H1 (cell line): ENCODE measurements at regions not wholly inside any gene's neighbourhood (a gene's known extent, or its start where the extent isn't known, plus 50 kb on each side); places are given as distances from the start of the nearest gene placed in this dataset.

Source experiments
- CTCF ChIA-PET: fragments of 300-600 bp; sonication (Branson Sonifier 250); formaldehyde crosslinking; loops from one replicate; lab custom pipeline; 2021; ENCODE audit not compliant: partially characterized antibody; lab: Charles Lee
- POLR2A ChIA-PET: fragments of 300-600 bp; sonication (Branson Sonifier 250); formaldehyde crosslinking; loops from one replicate; lab custom pipeline; 2021; ENCODE audit warnings: inconsistent platforms; ENCODE audit not compliant: partially characterized antibody; lab: Charles Lee
- DNase-seq, 2 experiments: peaks; one replicate each; pipeline versions ENCODE4 v3.0.0 to v3.0.0-alpha.2; 2010 to 2022; ENCODE audit warnings: low spot score in 2 of 2, low read depth in 1 of 2, mixed read lengths in 1 of 2
- FAIRE-seq: peaks from 2 replicates; lab custom pipeline; 2011; peaks lifted over from hg19 to GRCh38; lab: Jason Lieb, UNC
- H2AFZ ChIP-seq: 2 replicates; pipeline ENCODE4 v1.8.1; 2012; ENCODE audit warnings: low read length, inconsistent platforms
- H2AK5ac ChIP-seq: 2 replicates; pipeline ENCODE4 v1.6.1; 2013; ENCODE audit warnings: low read depth, low read length
- H2BK120ac ChIP-seq: replicated peaks from 2 replicates; pipeline ENCODE3; 2013; ENCODE audit warnings: low read depth, low read length, inconsistent platforms
- H2BK12ac ChIP-seq: 2 replicates; pipeline ENCODE4 v1.6.1; 2013; ENCODE audit warnings: low read depth, low read length
- H2BK15ac ChIP-seq: 2 replicates; pipeline ENCODE4 v1.6.1; 2013; ENCODE audit warnings: low read length
- H2BK20ac ChIP-seq: 2 replicates; pipeline ENCODE4 v1.6.1; 2013; ENCODE audit warnings: low read length
- H2BK5ac ChIP-seq: 2 replicates; pipeline ENCODE4 v1.6.1; 2013; ENCODE audit warnings: low read depth, low read length
- H3K14ac ChIP-seq: 2 replicates; pipeline ENCODE4 v1.6.1; 2013; ENCODE audit warnings: inconsistent platforms; ENCODE audit not compliant: insufficient read length
- H3K18ac ChIP-seq: 2 replicates; pipeline ENCODE4 v1.6.1; 2013; ENCODE audit warnings: low read length; ENCODE audit errors: extremely low read depth
- H3K23ac ChIP-seq: 2 replicates; pipeline ENCODE4 v1.6.1; 2013; ENCODE audit warnings: inconsistent platforms; ENCODE audit not compliant: insufficient read length
- H3K23me2 ChIP-seq: 2 replicates; pipeline ENCODE4 v1.6.1; 2013; ENCODE audit warnings: low read depth, low read length
- H3K27ac ChIP-seq: 2 replicates; pipeline ENCODE4 v1.6.1; 2011; ENCODE audit warnings: low read depth, low read length, inconsistent platforms
- H3K27me3 ChIP-seq, 4 experiments: replicated peaks in 1 of 4; 1 replicate in 1 of 4; 2 replicates in 3 of 4; pipeline versions ENCODE4 v1.6.1 to v1.8.1; 2011 to 2013; ENCODE audit warnings: low read length in 3 of 4, mild to moderate bottlenecking in 3 of 4, inconsistent platforms in 2 of 4, mixed read lengths in 2 of 4, moderate library complexity in 1 of 4; ENCODE audit not compliant: control insufficient read depth in 3 of 4, insufficient read depth in 3 of 4; ENCODE audit errors: extremely low read depth in 1 of 4
- H3K36me3 ChIP-seq, 4 experiments: 2 replicates each; pipeline versions ENCODE4 v1.6.1 to v1.8.1; 2011 to 2013; ENCODE audit warnings: mild to moderate bottlenecking in 4 of 4, low read length in 3 of 4, moderate library complexity in 2 of 4, control low read depth in 1 of 4, inconsistent platforms in 1 of 4; ENCODE audit not compliant: insufficient read depth in 4 of 4, control insufficient read depth in 2 of 4
- H3K4ac ChIP-seq: replicated peaks from 2 replicates; pipeline ENCODE3; 2013; ENCODE audit warnings: low read length, low read depth, mixed read lengths, inconsistent platforms; ENCODE audit not compliant: insufficient read length
- H3K4me1 ChIP-seq, 4 experiments: replicated peaks in 1 of 4; 1 replicate in 1 of 4; 2 replicates in 3 of 4; pipeline versions ENCODE4 v1.6.1 to v1.8.1; 2011 to 2013; ENCODE audit warnings: low read length in 3 of 4, inconsistent platforms in 2 of 4, mixed read lengths in 1 of 4; ENCODE audit not compliant: insufficient read depth in 4 of 4, control insufficient read depth in 3 of 4
- H3K4me2 ChIP-seq, 2 experiments: 2 replicates each; pipeline versions ENCODE4 v1.6.1 to v1.8.1; 2011 to 2013; ENCODE audit warnings: low read depth in 2 of 2, low read length in 2 of 2, control low read depth in 1 of 2, inconsistent platforms in 1 of 2, mild to moderate bottlenecking in 1 of 2; ENCODE audit not compliant: insufficient read depth in 1 of 2
- H3K4me3 ChIP-seq, 4 experiments: fragments of 200-600, 300-600 bp in 1 of 4; sonication (generic), shearing (Covaris generic), sonication (Bioruptor Twin) in 1 of 4; 2 replicates each; pipeline versions ENCODE4 v1.5.1 to v1.8.1; 2011 to 2016; ENCODE audit warnings: low read length in 4 of 4, low read depth in 3 of 4, control low read depth in 2 of 4, inconsistent platforms in 2 of 4, mild to moderate bottlenecking in 2 of 4, mixed read lengths in 1 of 4, moderate library complexity in 1 of 4; ENCODE audit not compliant: insufficient read depth in 2 of 4; ENCODE audit errors: extremely low read depth in 1 of 4
- H3K56ac ChIP-seq: replicated peaks from 2 replicates; pipeline ENCODE3; 2013; ENCODE audit warnings: low read depth, mild to moderate bottlenecking, mixed read lengths, low read length, inconsistent platforms; ENCODE audit not compliant: insufficient read length
- H3K79me1 ChIP-seq: 2 replicates; pipeline ENCODE4 v1.6.1; 2013; ENCODE audit warnings: low read depth, low read length, control low read depth
- H3K79me2 ChIP-seq, 2 experiments: 2 replicates each; pipeline versions ENCODE4 v1.6.1 to v1.8.1; 2012 to 2013; ENCODE audit warnings: low read length in 2 of 2, mild to moderate bottlenecking in 2 of 2, inconsistent platforms in 1 of 2; ENCODE audit not compliant: insufficient read depth in 2 of 2, control insufficient read depth in 1 of 2
- H3K9ac ChIP-seq, 4 experiments: replicated peaks in 1 of 4; 1 replicate in 1 of 4; 2 replicates in 3 of 4; pipeline versions ENCODE4 v1.6.1 to v1.8.1; 2011 to 2013; ENCODE audit warnings: low read depth in 3 of 4, low read length in 3 of 4, control low read depth in 2 of 4, mild to moderate bottlenecking in 2 of 4, moderate library complexity in 2 of 4, inconsistent platforms in 1 of 4; ENCODE audit errors: extremely low read depth in 1 of 4
- H3K9me3 ChIP-seq, 2 experiments: 2 replicates each; pipeline versions ENCODE4 v1.6.1 to v1.8.1; 2012 to 2013; ENCODE audit warnings: mild to moderate bottlenecking in 2 of 2, moderate library complexity in 2 of 2, control low read depth in 1 of 2, inconsistent platforms in 1 of 2, low read depth in 1 of 2, low read length in 1 of 2, mixed read lengths in 1 of 2; ENCODE audit not compliant: insufficient read depth in 2 of 2
- H4K20me1 ChIP-seq, 2 experiments: replicated peaks in 1 of 2; 2 replicates each; pipeline versions ENCODE3 to v1.8.1; 2011 to 2013; ENCODE audit warnings: inconsistent platforms in 2 of 2, low read length in 2 of 2, mild to moderate bottlenecking in 1 of 2; ENCODE audit not compliant: insufficient read depth in 2 of 2, control insufficient read depth in 1 of 2
- H4K5ac ChIP-seq: 2 replicates; pipeline ENCODE4 v1.6.1; 2013; ENCODE audit warnings: low read length, low read depth, mixed read lengths, inconsistent platforms; ENCODE audit not compliant: insufficient read length
- H4K8ac ChIP-seq: 2 replicates; pipeline ENCODE4 v1.8.0; 2013; ENCODE audit warnings: mild to moderate bottlenecking, moderate library complexity, low read length, inconsistent platforms; ENCODE audit not compliant: insufficient read depth; ENCODE audit errors: extremely low read depth
- H4K91ac ChIP-seq: replicated peaks from 2 replicates; pipeline ENCODE3; 2013; ENCODE audit warnings: low read length, mixed read lengths, inconsistent platforms; ENCODE audit not compliant: insufficient read length
- BCL11A ChIP-seq, 2 experiments: IDR thresholded peaks; one replicate each; pipeline ENCODE4 v1.6.1; 2011; ENCODE audit warnings: low read depth in 2 of 2, low read length in 2 of 2, mild to moderate bottlenecking in 2 of 2
- EZH2 ChIP-seq: fragments of 200-600 bp; sonication (generic); IDR thresholded peaks from 2 replicates; pipeline ENCODE4 v1.7.1; 2012; ENCODE audit warnings: low read depth, mild to moderate bottlenecking, moderate library complexity, low read length, inconsistent platforms; ENCODE audit not compliant: severe bottlenecking
- GTF2F1 ChIP-seq: IDR thresholded peaks from 2 replicates; pipeline ENCODE4 v1.6.1; 2012; ENCODE audit warnings: low read depth, low read length, improper control_type of control experiment, borderline replicate concordance
- HDAC2 ChIP-seq, 2 experiments: fragments of 300-600 bp in 1 of 2; sonication (generic) in 1 of 2; IDR thresholded peaks; 2 replicates each; pipeline ENCODE4 v1.6.1; 2011 to 2012; ENCODE audit warnings: low read depth in 2 of 2, low read length in 2 of 2, mild to moderate bottlenecking in 2 of 2, moderate library complexity in 2 of 2, borderline replicate concordance in 1 of 2, inconsistent platforms in 1 of 2
- JUND ChIP-seq: IDR thresholded peaks from 2 replicates; pipeline ENCODE4 v1.6.1; 2011; ENCODE audit warnings: mild to moderate bottlenecking, improper control_type of control experiment, low read length
- RFX5 ChIP-seq: IDR thresholded peaks from 2 replicates; pipeline ENCODE4 v1.6.1; 2011; ENCODE audit warnings: low read depth, low read length, improper control_type of control experiment, borderline replicate concordance
- RNF2 ChIP-seq: fragments of 200-900, 300-1000 bp; sonication (generic); IDR thresholded peaks from 2 replicates; pipeline ENCODE4 v1.7.1; 2016; ENCODE audit warnings: borderline replicate concordance, low read depth, mild to moderate bottlenecking, antibody characterized with exemption, low read length; ENCODE audit not compliant: poor library complexity, severe bottlenecking; ENCODE audit errors: missing control alignments
- SUZ12 ChIP-seq: fragments of 200-600 bp; sonication (generic); IDR thresholded peaks from 2 replicates; pipeline ENCODE4 v1.6.1; 2012; ENCODE audit warnings: mild to moderate bottlenecking, inconsistent platforms, low read length, moderate library complexity, mixed read lengths
- TAF7 ChIP-seq: optimal IDR thresholded peaks from 2 replicates; pipeline ENCODE3; 2011; ENCODE audit warnings: low read depth, mild to moderate bottlenecking, inconsistent platforms, low read length, moderate library complexity, borderline replicate concordance
- TBP ChIP-seq: IDR thresholded peaks from 2 replicates; pipeline ENCODE4 v1.6.1; 2011; ENCODE audit warnings: low read depth, low read length, improper control_type of control experiment
- WGBS, 2 experiments: shearing (Covaris generic) in 1 of 2; methylation state at CpG; one replicate each; pipeline versions ENCODE4 v1.1.6 to v1.1.7; 2013 to 2015; ENCODE audit warnings: low lambda C conversion rate in 2 of 2, mixed read lengths in 2 of 2, inconsistent platforms in 1 of 2, low coverage in 1 of 2, missing lambda C conversion rate in 1 of 2; ENCODE audit not compliant: insufficient replicate concordance in 2 of 2, insufficient coverage in 1 of 2, insufficient read length in 1 of 2; ENCODE audit errors: extremely low coverage in 1 of 2, missing lambda C conversion rate in 1 of 2; 5-methylcytosine and 5-hydroxymethylcytosine counted together
- TF ChIP-seq, protein P1 (sequence below), 3 experiments: IDR thresholded peaks; 1 replicate in 2 of 3; 2 replicates in 1 of 3; pipeline versions ENCODE4 v1.5.1 to v1.6.1; 2011; ENCODE audit warnings: low read length in 3 of 3, mild to moderate bottlenecking in 3 of 3, inconsistent platforms in 2 of 3, low read depth in 1 of 3, moderate library complexity in 1 of 3; ENCODE audit not compliant: insufficient read depth in 1 of 3; ENCODE audit errors: control extremely low read depth in 1 of 3

DNA sequence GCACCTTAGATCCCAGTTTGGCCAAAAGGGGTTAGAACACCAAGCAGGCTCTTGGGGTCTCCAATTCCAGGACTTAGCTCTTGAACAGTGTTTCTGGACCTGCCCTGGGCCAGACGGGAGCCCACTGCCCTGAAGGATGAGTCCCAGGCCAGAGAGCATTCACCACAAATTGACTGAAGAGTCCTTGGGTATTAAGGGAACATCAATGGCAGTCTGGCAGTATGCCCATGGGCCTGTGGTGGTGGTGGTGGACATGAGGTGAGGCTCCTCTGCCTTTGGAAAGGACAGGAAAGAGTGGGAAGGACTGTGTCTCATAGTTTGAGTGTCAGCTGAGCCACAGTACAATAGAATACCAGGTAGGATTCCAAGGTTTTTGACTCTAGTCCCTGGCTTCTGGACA, 960.0 kb downstream of the DIPK2A start:
- peaks cover 0 to 2% (median 0%) of the 10 kb centered on the region in 4 experiments; a peak in 2 of 7 replicates for H3K4me1 ChIP-seq
- H4K8ac ChIP-seq: no peak overlapping the region
- H3K9ac ChIP-seq: no peak overlapping the region
- H4K91ac ChIP-seq: no peak overlapping the region
- H3K4me3 ChIP-seq: no peak overlapping the region
- H2AFZ ChIP-seq: no peak overlapping the region
- H3K27ac ChIP-seq: no peak overlapping the region
- no peak overlapping the region for H3K23ac ChIP-seq
- no peaks in the 10 kb centered on the region for H3K79me2 ChIP-seq
- 89% methylated on average over 1 of the region's 1 CpG; no CpG with 5 or more reads in 1 of the 2 experiments for WGBS, 2 experiments
- no peaks in the 10 kb centered on the region for H3K27me3 ChIP-seq
- no peak for FAIRE-seq
- no peak overlapping the region for H2BK120ac ChIP-seq
- H2AK5ac ChIP-seq: no peak overlapping the region
- H3K56ac ChIP-seq: no peak overlapping the region
- H3K4ac ChIP-seq: no peak overlapping the region
- H2BK15ac ChIP-seq: no peak overlapping the region
- H3K79me1 ChIP-seq: no peaks in the 10 kb centered on the region
- CTCF ChIA-PET: no interaction called here
- H2BK20ac ChIP-seq: no peak overlapping the region
- no peak overlapping the region for H3K18ac ChIP-seq
- H3K14ac ChIP-seq: no peak overlapping the region
- no peak overlapping the region for H4K5ac ChIP-seq
- H4K20me1 ChIP-seq: no peaks in the 10 kb centered on the region
- H3K36me3 ChIP-seq: no peaks in the 10 kb centered on the region
- no peaks in the 10 kb centered on the region for H3K23me2 ChIP-seq
- H3K4me2 ChIP-seq: no peak overlapping the region
- H3K9me3 ChIP-seq: no peaks in the 10 kb centered on the region
- H2BK5ac ChIP-seq: no peak overlapping the region
- DNase-seq: no peak
- TF ChIP-seq, protein P1, sequence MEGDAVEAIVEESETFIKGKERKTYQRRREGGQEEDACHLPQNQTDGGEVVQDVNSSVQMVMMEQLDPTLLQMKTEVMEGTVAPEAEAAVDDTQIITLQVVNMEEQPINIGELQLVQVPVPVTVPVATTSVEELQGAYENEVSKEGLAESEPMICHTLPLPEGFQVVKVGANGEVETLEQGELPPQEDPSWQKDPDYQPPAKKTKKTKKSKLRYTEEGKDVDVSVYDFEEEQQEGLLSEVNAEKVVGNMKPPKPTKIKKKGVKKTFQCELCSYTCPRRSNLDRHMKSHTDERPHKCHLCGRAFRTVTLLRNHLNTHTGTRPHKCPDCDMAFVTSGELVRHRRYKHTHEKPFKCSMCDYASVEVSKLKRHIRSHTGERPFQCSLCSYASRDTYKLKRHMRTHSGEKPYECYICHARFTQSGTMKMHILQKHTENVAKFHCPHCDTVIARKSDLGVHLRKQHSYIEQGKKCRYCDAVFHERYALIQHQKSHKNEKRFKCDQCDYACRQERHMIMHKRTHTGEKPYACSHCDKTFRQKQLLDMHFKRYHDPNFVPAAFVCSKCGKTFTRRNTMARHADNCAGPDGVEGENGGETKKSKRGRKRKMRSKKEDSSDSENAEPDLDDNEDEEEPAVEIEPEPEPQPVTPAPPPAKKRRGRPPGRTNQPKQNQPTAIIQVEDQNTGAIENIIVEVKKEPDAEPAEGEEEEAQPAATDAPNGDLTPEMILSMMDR (IDR thresholded peaks at IDR 0.05; ENCODE audit: control extremely low read depth in 1 of 3, insufficient read depth in 1 of 3, low read depth in 1 of 3, low read length in 3 of 3): no peak
- TF ChIP-seq GTF2F1 (no peak), JUND (no peak), RFX5 (no peak), BCL11A (IDR thresholded peaks at IDR 0.05; ENCODE audit: low read depth in 2 of 2, low read length in 2 of 2) (no peak), SUZ12 (no peak), RNF2 (no peak), EZH2 (no peak), TBP (no peak), HDAC2 (IDR thresholded peaks at IDR 0.05; ENCODE audit: borderline replicate concordance in 1 of 2, low read depth in 2 of 2, low read length in 2 of 2) (no peak), TAF7 (no peak)
- TF ChIP-seq, all 59 proteins: peak for 0
- no peak overlapping the region for H2BK12ac ChIP-seq
- POLR2A ChIA-PET: no interaction called here
